K562 (cell line): ENCODE measurements at regions not wholly inside any gene's neighbourhood (a gene's known extent, or its start where the extent isn't known, plus 50 kb on each side); places are given as distances from the start of the nearest gene placed in this dataset.

Experiments
- EP300 ChIP-seq: IDR thresholded peaks from 2 replicates; pipeline ENCODE4 v1.6.1; 2012; ENCODE audit warnings: low read length, improper control_type of control experiment
- HDAC2 ChIP-seq: fragments of 450-650 bp; IDR thresholded peaks from 2 replicates; pipeline ENCODE4 v1.6.1; 2016; ENCODE audit warnings: mild to moderate bottlenecking
- HOMEZ ChIP-seq: fragments of 250-450 bp; sonication (Bioruptor Pico); IDR thresholded peaks from 2 replicates; pipeline ENCODE4 v1.4.0; 2020; ENCODE audit warnings: mild to moderate bottlenecking, moderate library complexity
- NUFIP1 ChIP-seq: fragments of 450-650 bp; IDR thresholded peaks from 2 replicates; pipeline ENCODE4 v1.6.1; 2018; ENCODE audit not compliant: partially characterized antibody
- ZNF41 ChIP-seq: fragments of 250-450 bp; sonication (Bioruptor Pico); conservative IDR thresholded peaks from 2 replicates; pipeline ENCODE4 v1.4.0; 2020; ENCODE audit warnings: mild to moderate bottlenecking
- TF ChIP-seq, protein P1 (sequence below), 2 experiments: IDR thresholded peaks in 1 of 2; conservative IDR thresholded peaks in 1 of 2; 2 replicates each; pipeline ENCODE4 v1.6.1; 2016; ENCODE audit warnings: low read depth in 2 of 2, mild to moderate bottlenecking in 1 of 2, missing compliant biosample characterization in 1 of 2, missing genetic modification characterization in 1 of 2, moderate library complexity in 1 of 2
- TF ChIP-seq, protein P2 (sequence below), 2 experiments: fragments of 450-650 bp in 1 of 2; IDR thresholded peaks; 2 replicates each; pipeline ENCODE4 v1.6.1; 2011 to 2017; ENCODE audit warnings: low read depth in 2 of 2, antibody characterized with exemption in 1 of 2, borderline replicate concordance in 1 of 2, low read length in 1 of 2, mild to moderate bottlenecking in 1 of 2, mixed read lengths in 1 of 2; ENCODE audit not compliant: control insufficient read depth in 1 of 2

DNA sequence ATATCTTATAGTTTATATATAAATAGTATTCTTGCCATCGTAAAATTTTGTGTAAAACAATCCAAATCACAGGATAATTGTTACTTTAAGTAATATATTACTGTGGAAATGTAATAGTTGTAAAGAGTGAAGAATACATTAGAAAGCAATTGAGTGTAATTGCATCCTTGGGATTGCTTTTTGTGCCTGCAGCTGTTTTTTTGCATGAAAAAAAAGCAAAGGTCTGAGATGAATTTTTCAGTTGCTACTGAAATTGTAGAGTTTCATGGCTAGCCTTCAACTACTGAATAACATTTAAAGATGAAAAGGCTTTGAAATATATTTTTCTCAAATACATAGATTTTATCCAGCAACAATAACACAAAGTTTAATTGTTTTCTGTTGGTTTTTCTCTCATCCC, 232.0 kb upstream of the FAM174A start (continued):
- TF ChIP-seq, protein P1, sequence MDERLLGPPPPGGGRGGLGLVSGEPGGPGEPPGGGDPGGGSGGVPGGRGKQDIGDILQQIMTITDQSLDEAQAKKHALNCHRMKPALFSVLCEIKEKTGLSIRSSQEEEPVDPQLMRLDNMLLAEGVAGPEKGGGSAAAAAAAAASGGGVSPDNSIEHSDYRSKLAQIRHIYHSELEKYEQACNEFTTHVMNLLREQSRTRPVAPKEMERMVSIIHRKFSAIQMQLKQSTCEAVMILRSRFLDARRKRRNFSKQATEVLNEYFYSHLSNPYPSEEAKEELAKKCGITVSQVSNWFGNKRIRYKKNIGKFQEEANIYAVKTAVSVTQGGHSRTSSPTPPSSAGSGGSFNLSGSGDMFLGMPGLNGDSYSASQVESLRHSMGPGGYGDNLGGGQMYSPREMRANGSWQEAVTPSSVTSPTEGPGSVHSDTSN (CRISPR knock-in tag; IDR thresholded peaks at IDR 0.05; ENCODE audit: low read depth), result no peak
- TF ChIP-seq, protein P1 (tag; conservative IDR thresholded peaks at IDR 0.05; ENCODE audit: low read depth), result no peak
- TF ChIP-seq ZNF41 (no peak), EP300 (no peak), HDAC2 (no peak), HOMEZ (no peak), NUFIP1 (no peak)
- TF ChIP-seq, protein P2, sequence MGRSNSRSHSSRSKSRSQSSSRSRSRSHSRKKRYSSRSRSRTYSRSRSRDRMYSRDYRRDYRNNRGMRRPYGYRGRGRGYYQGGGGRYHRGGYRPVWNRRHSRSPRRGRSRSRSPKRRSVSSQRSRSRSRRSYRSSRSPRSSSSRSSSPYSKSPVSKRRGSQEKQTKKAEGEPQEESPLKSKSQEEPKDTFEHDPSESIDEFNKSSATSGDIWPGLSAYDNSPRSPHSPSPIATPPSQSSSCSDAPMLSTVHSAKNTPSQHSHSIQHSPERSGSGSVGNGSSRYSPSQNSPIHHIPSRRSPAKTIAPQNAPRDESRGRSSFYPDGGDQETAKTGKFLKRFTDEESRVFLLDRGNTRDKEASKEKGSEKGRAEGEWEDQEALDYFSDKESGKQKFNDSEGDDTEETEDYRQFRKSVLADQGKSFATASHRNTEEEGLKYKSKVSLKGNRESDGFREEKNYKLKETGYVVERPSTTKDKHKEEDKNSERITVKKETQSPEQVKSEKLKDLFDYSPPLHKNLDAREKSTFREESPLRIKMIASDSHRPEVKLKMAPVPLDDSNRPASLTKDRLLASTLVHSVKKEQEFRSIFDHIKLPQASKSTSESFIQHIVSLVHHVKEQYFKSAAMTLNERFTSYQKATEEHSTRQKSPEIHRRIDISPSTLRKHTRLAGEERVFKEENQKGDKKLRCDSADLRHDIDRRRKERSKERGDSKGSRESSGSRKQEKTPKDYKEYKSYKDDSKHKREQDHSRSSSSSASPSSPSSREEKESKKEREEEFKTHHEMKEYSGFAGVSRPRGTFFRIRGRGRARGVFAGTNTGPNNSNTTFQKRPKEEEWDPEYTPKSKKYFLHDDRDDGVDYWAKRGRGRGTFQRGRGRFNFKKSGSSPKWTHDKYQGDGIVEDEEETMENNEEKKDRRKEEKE (IDR thresholded peaks at IDR 0.05; ENCODE audit: borderline replicate concordance in 1 of 2, control insufficient read depth in 1 of 2, low read depth in 2 of 2, low read length in 1 of 2), result no peak
- TF ChIP-seq, all 486 proteins: peak for 0
